ENCODE measurements at regions not wholly inside any gene's neighbourhood (a gene's known extent, or its start where the extent isn't known, plus 50 kb on each side); places are given as distances from the start of the nearest gene placed in this dataset.

- intact Hi-C loops (cut with micrococcal nuclease; ENCODE audit: unreplicated experiment): no loop called here
- H3K4me1 ChIP-seq (ENCODE audit: insufficient read depth, low read length): no peaks in the 10 kb centered on the region
- no peak overlapping the region for H3K4me2 ChIP-seq (ENCODE audit: low read depth, low read length)
- WGBS (ENCODE audit: low lambda C conversion rate): 0% methylated on average over 2 of the region's 2 CpGs
- no peaks in the 10 kb centered on the region for H3K9me3 ChIP-seq (ENCODE audit: low read length)
- H3K27ac ChIP-seq (ENCODE audit: extremely low read length, insufficient read depth, low read length): no peak overlapping the region
- in situ Hi-C loops (cut with HindIII; ENCODE audit: extremely low pct_ligation_motif_present, low pct_unique_long_range_greater_than_20kb): no loop called here
- no TSS peak for BruUV-seq (replicated peaks)
- H3K4me3 ChIP-seq (replicated peaks in 1 of 3; ENCODE audit: insufficient read depth in 1 of 3, low read depth in 2 of 3, low read length in 3 of 3): no peak overlapping the region
- TF ChIP-seq ZBTB10 (CRISPR knock-in tag; IDR thresholded peaks at IDR 0.05; ENCODE audit: borderline replicate concordance) (no peak), USF2 (IDR thresholded peaks at IDR 0.05; ENCODE audit: low read depth, low read length) (no peak), USF2 (CRISPR knock-in tag; IDR thresholded peaks at IDR 0.05; ENCODE audit: borderline replicate concordance) (no peak), NR2C2 (CRISPR knock-in tag; IDR thresholded peaks at IDR 0.05; ENCODE audit: borderline replicate concordance) (no peak), HINFP (CRISPR knock-in tag; IDR thresholded peaks at IDR 0.05; ENCODE audit: low read depth) (no peak), ZNF33B (CRISPR knock-in tag; IDR thresholded peaks at IDR 0.05) (no peak)
- H3K79me2 ChIP-seq (ENCODE audit: insufficient read depth, low read length): no peaks in the 10 kb centered on the region
- ChIA-PET CTCF (ENCODE audit: low intra/inter-chr PET ratio, low total read pairs) (no interaction called here), POLR2A (no interaction called here)
- DNase-seq (ENCODE audit: low spot score): no peak
- no peaks in the 10 kb centered on the region for H4K20me1 ChIP-seq (ENCODE audit: insufficient read depth, low read length)
- no peak for FAIRE-seq
- H3K27me3 ChIP-seq (ENCODE audit: control insufficient read depth in 1 of 2, insufficient read depth in 2 of 2, low read length in 2 of 2): peaks cover under 1 to 12% of the 10 kb centered on the region in 2 experiments; a peak in 1 of 5 replicates
- H2AFZ ChIP-seq (ENCODE audit: low read length): no peak overlapping the region
- H3K36me3 ChIP-seq (replicated peaks in 1 of 2; ENCODE audit: control insufficient read depth in 1 of 2, insufficient read depth in 2 of 2, low read length in 2 of 2): no peaks in the 10 kb centered on the region
- no peak overlapping the region for H3K9ac ChIP-seq (ENCODE audit: insufficient read depth, low read depth, low read length)
- no peak for ATAC-seq
Observed at GRCh38 chr3:124329723-124330122, 337.8 kb upstream of the ROPN1 start.

All from HepG2 (cell line).